ENCODE measurements at regions not wholly inside any gene's neighbourhood (a gene's known extent, or its start where the extent isn't known, plus 50 kb on each side); places are given as distances from the start of the nearest gene placed in this dataset.
"Not testable (repeated sequence)": the region's sequence is repeated elsewhere in the genome, so short reads cannot be mapped to it uniquely, and the experiment has no call there.

DNA sequence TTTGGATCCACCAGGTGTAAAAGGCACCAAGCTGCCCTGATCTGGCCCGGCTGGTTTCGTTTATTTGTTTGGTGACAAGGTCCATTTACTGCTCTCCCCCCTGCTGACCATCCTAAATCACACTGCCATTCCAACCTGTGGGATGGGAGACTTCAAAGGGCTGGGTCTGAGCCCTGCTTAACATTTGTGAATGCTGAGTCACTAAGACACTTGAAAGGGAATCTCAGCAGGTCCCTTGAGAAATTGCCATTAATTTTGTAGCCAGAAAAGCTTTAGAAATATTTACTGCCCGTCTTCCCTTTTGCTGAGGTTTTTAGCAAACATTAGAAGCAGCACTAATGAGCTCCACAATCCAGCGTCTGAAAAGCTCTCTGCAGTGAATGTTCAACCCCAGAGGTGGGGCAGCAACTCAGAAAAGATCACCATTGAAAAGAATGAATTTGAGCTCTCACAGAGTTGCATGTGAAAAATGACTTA, 133.8 kb downstream of the ARL4C start:
- H3K79me2 ChIP-seq (ENCODE audit: insufficient read depth, low read length): no peaks in the 10 kb centered on the region
- TF ChIP-seq ZNF629 (CRISPR knock-in tag; conservative IDR thresholded peaks at IDR 0.05) (peak; percentile 78), TCF7 (IDR thresholded peaks at IDR 0.05; ENCODE audit: low read depth) (peak; percentile 67), TOPORS (CRISPR knock-in tag; IDR thresholded peaks at IDR 0.05) (no peak), HNF4A (CRISPR knock-in tag; IDR thresholded peaks at IDR 0.05) (peak; percentile 47; the same call in 1 of the 2 replicates), ZNF644 (CRISPR knock-in tag; IDR thresholded peaks at IDR 0.05; ENCODE audit: low read depth) (0 out of 2 replicates have a peak, but pooled peaks have one; percentile 22), EP300 (IDR thresholded peaks at IDR 0.05; ENCODE audit: low read depth in 2 of 2, low read length in 2 of 2) (peak in 1 of 2 experiments; percentile 36; a peak in 1 of 4 replicates), EP300 (CRISPR knock-in tag; IDR thresholded peaks at IDR 0.05; ENCODE audit: borderline replicate concordance) (0 out of 2 replicates have a peak, but pooled peaks have one; percentile 32), FOSL2 (CRISPR knock-in tag; IDR thresholded peaks at IDR 0.05) (peak; percentile 86), ZNF768 (CRISPR knock-in tag; IDR thresholded peaks at IDR 0.05) (no peak), NFE2 (CRISPR knock-in tag; IDR thresholded peaks at IDR 0.05) (peak; percentile 45; the same call in 1 of the 2 replicates), MAFK (conservative IDR thresholded peaks at IDR 0.05 in 1 of 2, IDR thresholded peaks at IDR 0.05 in 1 of 2; ENCODE audit: low read length in 2 of 2) (0 out of 4 replicates have a peak, but pooled peaks of 1 of the 2 experiments have one; percentile 33), NFE2L2 (IDR thresholded peaks at IDR 0.05; ENCODE audit: low read length) (peak; percentile 67; the same call in 1 of the 2 replicates), RXRA (CRISPR knock-in tag; IDR thresholded peaks at IDR 0.05) (peak; percentile 17; the same call in 1 of the 2 replicates)
- TF ChIP-seq, protein P1, sequence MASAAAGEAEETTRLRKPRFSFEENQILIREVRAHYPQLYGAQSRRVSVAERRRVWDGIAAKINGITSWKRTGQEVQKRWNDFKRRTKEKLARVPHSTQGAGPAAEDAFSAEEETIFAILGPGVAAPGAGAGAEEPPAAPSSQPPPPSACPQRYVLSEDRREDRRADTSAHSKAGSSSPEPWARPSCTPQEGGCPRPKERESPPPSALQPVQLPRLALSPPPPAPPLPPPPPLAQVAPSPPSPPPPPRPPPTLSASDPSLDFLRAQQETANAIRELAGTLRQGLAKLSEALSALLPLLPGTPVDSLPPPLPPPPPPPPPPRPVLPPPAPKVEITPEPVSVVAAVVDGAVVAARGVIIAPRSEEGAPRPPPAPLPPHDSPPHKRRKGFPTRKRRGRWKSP (CRISPR knock-in tag; IDR thresholded peaks at IDR 0.05): no peak
- TF ChIP-seq, protein P2, sequence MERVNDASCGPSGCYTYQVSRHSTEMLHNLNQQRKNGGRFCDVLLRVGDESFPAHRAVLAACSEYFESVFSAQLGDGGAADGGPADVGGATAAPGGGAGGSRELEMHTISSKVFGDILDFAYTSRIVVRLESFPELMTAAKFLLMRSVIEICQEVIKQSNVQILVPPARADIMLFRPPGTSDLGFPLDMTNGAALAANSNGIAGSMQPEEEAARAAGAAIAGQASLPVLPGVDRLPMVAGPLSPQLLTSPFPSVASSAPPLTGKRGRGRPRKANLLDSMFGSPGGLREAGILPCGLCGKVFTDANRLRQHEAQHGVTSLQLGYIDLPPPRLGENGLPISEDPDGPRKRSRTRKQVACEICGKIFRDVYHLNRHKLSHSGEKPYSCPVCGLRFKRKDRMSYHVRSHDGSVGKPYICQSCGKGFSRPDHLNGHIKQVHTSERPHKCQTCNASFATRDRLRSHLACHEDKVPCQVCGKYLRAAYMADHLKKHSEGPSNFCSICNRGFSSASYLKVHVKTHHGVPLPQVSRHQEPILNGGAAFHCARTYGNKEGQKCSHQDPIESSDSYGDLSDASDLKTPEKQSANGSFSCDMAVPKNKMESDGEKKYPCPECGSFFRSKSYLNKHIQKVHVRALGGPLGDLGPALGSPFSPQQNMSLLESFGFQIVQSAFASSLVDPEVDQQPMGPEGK (CRISPR knock-in tag; IDR thresholded peaks at IDR 0.05): peak; percentile 45; the same call in 1 of the 2 replicates
- ChIA-PET POLR2A (no interaction called here), CTCF (ENCODE audit: low intra/inter-chr PET ratio, low total read pairs) (no interaction called here)
- 1% methylated on average over 4 of the region's 4 CpGs for WGBS (ENCODE audit: low lambda C conversion rate)
- H3K4me2 ChIP-seq (ENCODE audit: low read depth, low read length): peak overlapping the region; percentile 43
- no peaks in the 10 kb centered on the region for H3K27me3 ChIP-seq (ENCODE audit: control insufficient read depth in 1 of 2, insufficient read depth in 2 of 2, low read length in 2 of 2)
- no peaks in the 10 kb centered on the region for H4K20me1 ChIP-seq (ENCODE audit: insufficient read depth, low read length)
- BruUV-seq (replicated peaks): no TSS peak
- no peaks in the 10 kb centered on the region for H3K9me3 ChIP-seq (ENCODE audit: low read length)
- no peak overlapping the region for H3K4me3 ChIP-seq (replicated peaks in 1 of 3; ENCODE audit: insufficient read depth in 1 of 3, low read depth in 2 of 3, low read length in 3 of 3)
- peak; percentile 83 for DNase-seq (ENCODE audit: low spot score)
- peak; percentile 46 for FAIRE-seq
- intact Hi-C loops (cut with micrococcal nuclease; ENCODE audit: unreplicated experiment): no loop called here
- no peak overlapping the region for H3K27ac ChIP-seq (ENCODE audit: extremely low read length, insufficient read depth, low read length)
- in situ Hi-C loops (cut with HindIII; ENCODE audit: extremely low pct_ligation_motif_present, low pct_unique_long_range_greater_than_20kb): no loop called here
- H3K9ac ChIP-seq (ENCODE audit: insufficient read depth, low read depth, low read length): no peak overlapping the region
- peaks cover 22% of the 10 kb centered on the region for H3K4me1 ChIP-seq (ENCODE audit: insufficient read depth, low read length)
- H3K36me3 ChIP-seq (replicated peaks in 1 of 2; ENCODE audit: control insufficient read depth in 1 of 2, insufficient read depth in 2 of 2, low read length in 2 of 2): no peaks in the 10 kb centered on the region
- peak; percentile 93 for ATAC-seq
- H2AFZ ChIP-seq (ENCODE audit: low read length): no peak overlapping the region

DNA sequence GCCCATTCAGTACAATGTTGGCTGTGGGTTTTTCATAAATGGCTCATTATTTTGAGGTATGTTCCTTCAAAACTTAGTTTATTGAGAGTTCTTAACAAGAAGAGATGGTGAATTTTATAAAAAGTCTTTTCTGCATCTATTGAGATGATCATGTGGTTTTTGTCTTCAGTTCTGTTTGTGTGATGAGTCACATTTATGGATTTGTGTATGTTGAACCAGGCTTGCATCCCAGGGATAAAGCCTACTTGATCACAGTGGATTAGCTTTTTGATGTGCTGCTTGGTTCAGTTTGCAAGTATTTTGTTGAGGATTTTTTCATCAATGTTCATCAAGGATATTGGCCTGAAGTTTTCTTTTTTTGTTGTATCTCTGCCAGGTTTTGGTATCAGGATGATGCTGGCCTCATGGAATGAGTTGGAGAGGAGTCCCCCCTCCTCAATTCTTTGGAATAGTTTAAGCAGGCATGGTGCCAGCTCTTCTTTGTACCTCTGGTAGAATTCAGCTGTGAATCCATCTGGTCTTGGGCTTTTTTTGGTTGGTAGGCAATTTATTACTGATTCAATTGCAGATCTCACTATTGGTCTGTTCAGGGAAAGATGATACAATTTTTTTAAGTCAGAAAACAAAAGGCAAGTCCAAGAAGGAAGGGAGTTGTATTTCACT, 136.4 kb downstream of the ARL4C start:
- in situ Hi-C loops (cut with HindIII; ENCODE audit: extremely low pct_ligation_motif_present, low pct_unique_long_range_greater_than_20kb); intact Hi-C loops (cut with micrococcal nuclease; ENCODE audit: unreplicated experiment); POLR2A ChIA-PET; CTCF ChIA-PET (ENCODE audit: low intra/inter-chr PET ratio, low total read pairs); H3K36me3 ChIP-seq (replicated peaks in 1 of 2; ENCODE audit: control insufficient read depth in 1 of 2, insufficient read depth in 2 of 2, low read length in 2 of 2); H3K4me2 ChIP-seq (ENCODE audit: low read depth, low read length); H4K20me1 ChIP-seq (ENCODE audit: insufficient read depth, low read length); H3K4me3 ChIP-seq (replicated peaks in 1 of 3; ENCODE audit: insufficient read depth in 1 of 3, low read depth in 2 of 3, low read length in 3 of 3); DNase-seq (ENCODE audit: low spot score); ATAC-seq; H3K27me3 ChIP-seq (ENCODE audit: control insufficient read depth in 1 of 2, insufficient read depth in 2 of 2, low read length in 2 of 2); H2AFZ ChIP-seq (ENCODE audit: low read length); H3K9me3 ChIP-seq (ENCODE audit: low read length); H3K9ac ChIP-seq (ENCODE audit: insufficient read depth, low read depth, low read length); H3K27ac ChIP-seq (ENCODE audit: extremely low read length, insufficient read depth, low read length); BruUV-seq (replicated peaks); FAIRE-seq; H3K79me2 ChIP-seq (ENCODE audit: insufficient read depth, low read length): not testable (repeated sequence)
- peaks cover 22% of the 10 kb centered on the region for H3K4me1 ChIP-seq (ENCODE audit: insufficient read depth, low read length)

Data from HepG2 (cell line).